Activated naive CD4-positive, alpha-beta T cell treated with anti-CD3 and anti-CD28 coated beads, Interleukin-2, amount 10 ng/mL, durations not matched to agents 7 days and 5 days (primary cell): ENCODE measurements at regions not wholly inside any gene's neighbourhood (a gene's known extent, or its start where the extent isn't known, plus 50 kb on each side); places are given as distances from the start of the nearest gene placed in this dataset.

Source experiments
- CTCF ChIA-PET: fragments of 350-600 bp; sonication (Branson Sonifier 250); formaldehyde crosslinking; loops from one replicate; lab custom pipeline; 2021; ENCODE audit warnings: antibody characterized with exemption; lab: Charles Lee
- DNase-seq: peaks from one replicate; pipeline ENCODE4 v3.0.0-alpha.2; 2020
- H3K27ac Mint-ChIP-seq: one replicate; pipeline ENCODE4 v1.8.0; 2021; ENCODE audit warnings: mild to moderate bottlenecking, moderate library complexity, mixed read lengths
- H3K27me3 Mint-ChIP-seq: one replicate; pipeline ENCODE4 v1.8.0; 2021; ENCODE audit warnings: mild to moderate bottlenecking, mixed read lengths
- H3K36me3 Mint-ChIP-seq: one replicate; pipeline ENCODE4 v1.8.0; 2021; ENCODE audit warnings: mixed read lengths
- H3K4me1 Mint-ChIP-seq: one replicate; pipeline ENCODE4 v1.8.0; 2021; ENCODE audit warnings: mixed read lengths
- H3K4me3 Mint-ChIP-seq: one replicate; pipeline ENCODE4 v1.8.0; 2021; ENCODE audit warnings: mild to moderate bottlenecking, moderate library complexity, mixed read lengths
- H3K9me3 Mint-ChIP-seq: one replicate; pipeline ENCODE4 v1.8.0; 2021; ENCODE audit warnings: mixed read lengths

DNA sequence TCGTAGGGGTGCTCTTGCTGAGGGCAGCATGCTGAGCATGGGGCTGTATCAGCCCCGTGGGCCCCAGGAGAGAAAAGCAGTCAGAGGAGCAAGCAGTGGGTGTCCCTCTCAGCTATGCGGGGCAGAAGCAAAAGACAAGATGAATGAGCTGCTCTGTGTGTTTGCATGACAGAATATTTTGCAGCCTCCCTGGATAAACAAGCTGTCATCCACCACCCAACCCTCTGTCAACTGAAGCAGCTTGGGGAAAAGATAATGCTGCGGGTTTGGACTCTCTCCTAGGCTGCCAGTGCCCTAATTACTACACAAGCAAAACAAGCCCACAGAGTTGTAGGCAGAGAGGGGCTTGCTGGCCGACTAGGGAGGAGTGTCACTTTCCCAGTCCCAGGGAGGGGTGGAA lies 82.3 kb upstream of the PTPRT start:
- no peak for DNase-seq
- H3K4me1 Mint-ChIP-seq, result no peaks in the 10 kb centered on the region
- no peak overlapping the region for H3K4me3 Mint-ChIP-seq
- H3K27ac Mint-ChIP-seq, result no peak overlapping the region
- CTCF ChIA-PET, result no interaction called here
- H3K27me3 Mint-ChIP-seq, result no peaks in the 10 kb centered on the region
- H3K36me3 Mint-ChIP-seq, result no peaks in the 10 kb centered on the region
- no peaks in the 10 kb centered on the region for H3K9me3 Mint-ChIP-seq

DNA sequence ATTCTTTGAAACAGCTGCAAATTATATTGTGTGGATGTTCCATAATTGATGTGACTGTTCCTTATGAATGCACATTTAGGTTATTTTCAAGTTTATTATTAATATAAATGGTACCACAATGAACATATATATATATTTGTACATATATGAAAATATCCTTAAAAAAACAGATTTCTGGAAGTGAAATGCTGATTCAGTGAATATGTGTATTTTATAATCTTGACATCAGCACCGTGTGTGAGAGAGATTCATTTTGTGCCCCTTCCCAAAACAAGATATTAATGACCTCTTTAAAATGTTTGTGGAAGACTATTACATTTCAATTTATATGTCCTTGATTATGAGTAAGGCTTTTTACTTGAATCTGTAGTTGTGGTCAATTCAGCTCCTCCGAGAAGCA lies 75.7 kb upstream of the PTPRT start:
- CTCF ChIA-PET, result no interaction called here
- Mint-ChIP-seq H3K27me3 (no peaks in the 10 kb centered on the region), H3K4me1 (no peaks in the 10 kb centered on the region), H3K27ac (no peak overlapping the region), H3K4me3 (no peak overlapping the region), H3K36me3 (no peaks in the 10 kb centered on the region), H3K9me3 (no peaks in the 10 kb centered on the region)
- no peak for DNase-seq

DNA sequence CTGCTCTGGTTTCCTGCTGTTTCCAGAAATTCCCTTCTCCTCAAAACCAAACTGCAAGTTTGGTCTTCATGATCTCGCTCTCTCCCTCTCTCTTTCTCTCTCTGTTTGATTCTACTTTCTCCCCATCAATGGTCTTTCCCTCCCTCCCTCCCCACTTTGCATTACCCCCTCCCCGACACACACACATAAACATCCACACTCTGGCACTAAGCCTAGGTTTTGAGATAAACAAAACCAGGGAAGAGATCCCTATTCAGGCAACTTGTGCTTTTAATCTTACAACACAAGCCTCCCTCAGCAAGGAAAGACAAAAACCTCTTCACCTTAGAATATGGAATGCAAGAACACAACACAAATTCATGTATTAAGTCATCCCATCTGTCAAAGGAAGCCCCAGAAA lies 73.5 kb upstream of the PTPRT start:
- CTCF ChIA-PET, result no interaction called here
- H3K9me3 Mint-ChIP-seq, result no peaks in the 10 kb centered on the region
- H3K4me3 Mint-ChIP-seq, result no peak overlapping the region
- H3K27me3 Mint-ChIP-seq, result no peaks in the 10 kb centered on the region
- H3K4me1 Mint-ChIP-seq, result no peaks in the 10 kb centered on the region
- H3K27ac Mint-ChIP-seq, result peak overlapping the region; percentile 66
- no peak for DNase-seq
- H3K36me3 Mint-ChIP-seq, result no peaks in the 10 kb centered on the region

DNA sequence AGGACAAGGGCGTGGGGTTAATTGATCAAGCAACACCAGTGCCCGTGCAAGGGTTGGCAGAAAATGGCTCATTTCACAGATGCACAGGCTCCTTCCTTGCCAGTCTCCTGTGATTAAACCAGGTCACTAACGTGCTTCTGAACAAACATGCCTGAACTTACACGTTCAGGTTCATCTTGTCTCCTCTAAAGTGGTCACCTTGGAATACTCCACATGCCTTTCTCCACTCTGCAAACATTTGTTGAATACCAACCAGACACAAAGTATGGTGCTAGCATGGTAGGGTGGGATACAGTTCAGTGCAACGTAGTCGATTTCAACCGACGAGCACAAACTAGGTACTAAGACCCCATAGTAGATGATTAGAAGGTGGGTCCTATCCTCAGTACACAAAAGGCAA lies 72.6 kb upstream of the PTPRT start:
- no peaks in the 10 kb centered on the region for H3K36me3 Mint-ChIP-seq
- H3K27ac Mint-ChIP-seq, result no peak overlapping the region
- DNase-seq, result no peak
- H3K4me3 Mint-ChIP-seq, result no peak overlapping the region
- no peaks in the 10 kb centered on the region for H3K4me1 Mint-ChIP-seq
- no peaks in the 10 kb centered on the region for H3K27me3 Mint-ChIP-seq
- CTCF ChIA-PET, result no interaction called here
- H3K9me3 Mint-ChIP-seq, result no peaks in the 10 kb centered on the region

DNA sequence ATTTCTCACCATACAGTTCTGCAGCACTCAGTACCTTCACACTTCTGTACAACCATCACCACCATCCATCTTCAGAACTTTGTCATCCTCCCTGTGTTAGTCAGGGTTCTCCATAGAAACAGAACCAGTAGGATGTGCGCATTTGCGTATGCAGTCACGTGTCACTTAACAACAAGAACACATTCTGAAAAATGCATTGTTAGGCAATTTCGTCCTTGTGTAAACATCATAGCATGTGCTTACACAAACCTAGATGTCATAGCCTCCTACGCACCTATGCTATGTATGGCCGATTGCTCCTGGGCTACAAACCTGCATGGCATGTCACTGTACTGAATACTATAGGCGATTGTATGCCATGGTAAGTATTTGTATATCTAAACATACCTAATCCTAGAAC lies 66.2 kb upstream of the PTPRT start:
- DNase-seq, result no peak
- H3K36me3 Mint-ChIP-seq, result no peaks in the 10 kb centered on the region
- CTCF ChIA-PET, result no interaction called here
- H3K4me3 Mint-ChIP-seq, result no peak overlapping the region
- H3K27me3 Mint-ChIP-seq, result no peaks in the 10 kb centered on the region
- H3K27ac Mint-ChIP-seq, result no peak overlapping the region
- H3K9me3 Mint-ChIP-seq, result no peaks in the 10 kb centered on the region
- no peaks in the 10 kb centered on the region for H3K4me1 Mint-ChIP-seq

DNA sequence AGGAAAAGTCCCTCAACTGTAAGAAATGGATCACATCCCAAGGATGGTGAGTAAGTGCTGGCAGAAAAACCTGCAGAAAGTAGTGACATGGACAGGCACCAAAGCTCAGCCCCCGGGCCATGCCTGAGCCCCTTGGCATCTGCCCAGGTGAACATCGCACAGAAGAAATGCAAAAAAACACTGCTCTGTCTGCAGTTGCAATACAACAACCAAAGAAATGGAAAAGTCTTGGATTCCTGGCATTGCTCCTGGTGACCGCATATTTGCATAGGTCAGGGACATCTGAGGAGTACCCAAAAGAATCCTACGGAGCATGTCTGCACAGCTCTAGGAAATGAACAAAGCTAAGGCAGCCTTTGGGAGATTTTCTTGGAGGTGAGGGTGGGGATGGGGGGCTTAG lies 63.1 kb upstream of the PTPRT start:
- no peak overlapping the region for H3K4me3 Mint-ChIP-seq
- no peaks in the 10 kb centered on the region for H3K9me3 Mint-ChIP-seq
- H3K36me3 Mint-ChIP-seq, result no peaks in the 10 kb centered on the region
- H3K4me1 Mint-ChIP-seq, result no peaks in the 10 kb centered on the region
- peaks cover 3% of the 10 kb centered on the region for H3K27me3 Mint-ChIP-seq
- CTCF ChIA-PET, result no interaction called here
- H3K27ac Mint-ChIP-seq, result no peak overlapping the region
- DNase-seq, result no peak

DNA sequence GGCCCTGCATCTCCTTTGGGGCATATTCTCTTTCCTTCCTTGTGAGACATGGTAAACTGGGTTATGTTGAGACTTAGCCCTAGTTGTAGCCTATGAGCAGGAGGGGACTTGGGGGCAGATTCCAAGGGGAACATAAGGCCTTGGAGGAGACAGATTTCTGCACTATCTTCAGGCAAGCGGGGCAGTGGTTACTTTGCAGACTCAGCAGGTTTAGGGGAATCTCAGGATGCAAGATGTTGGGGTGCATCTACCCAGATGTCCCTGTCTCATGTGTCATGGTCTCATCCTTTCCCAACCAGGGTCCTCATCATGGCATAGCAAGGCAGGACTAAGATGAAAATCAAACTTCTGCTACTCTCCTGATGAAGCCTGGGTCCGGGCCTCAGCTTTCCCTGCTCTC lies 58.6 kb upstream of the PTPRT start:
- Mint-ChIP-seq H3K36me3 (no peaks in the 10 kb centered on the region), H3K4me1 (no peaks in the 10 kb centered on the region), H3K27ac (no peak overlapping the region), H3K4me3 (no peak overlapping the region), H3K9me3 (no peaks in the 10 kb centered on the region), H3K27me3 (peaks cover 3% of the 10 kb centered on the region)
- no peak for DNase-seq
- CTCF ChIA-PET, result no interaction called here

DNA sequence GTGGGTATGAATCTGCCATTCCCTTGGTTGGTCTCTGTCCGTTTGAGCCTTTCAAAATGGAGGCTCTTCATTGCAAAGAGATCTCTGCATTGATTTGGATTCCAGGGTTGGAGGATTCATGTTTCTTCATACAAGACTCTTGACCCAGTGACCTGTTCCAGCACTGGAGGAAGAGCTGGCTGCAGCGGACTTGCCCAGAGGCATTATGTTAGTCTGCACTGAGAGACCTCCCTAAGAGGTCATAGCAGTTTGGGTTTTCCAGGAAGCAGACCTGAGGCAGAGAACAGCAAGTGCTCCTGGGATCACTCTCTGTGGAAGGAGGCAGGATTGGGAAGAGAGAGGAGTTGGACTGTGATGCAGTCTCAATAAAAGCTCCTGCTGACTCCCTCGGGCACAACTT lies 57.7 kb upstream of the PTPRT start:
- H3K9me3 Mint-ChIP-seq, result no peaks in the 10 kb centered on the region
- CTCF ChIA-PET, result no interaction called here
- no peak overlapping the region for H3K4me3 Mint-ChIP-seq
- no peaks in the 10 kb centered on the region for H3K36me3 Mint-ChIP-seq
- H3K4me1 Mint-ChIP-seq, result no peaks in the 10 kb centered on the region
- no peak overlapping the region for H3K27ac Mint-ChIP-seq
- H3K27me3 Mint-ChIP-seq, result peaks cover 3% of the 10 kb centered on the region
- no peak for DNase-seq

DNA sequence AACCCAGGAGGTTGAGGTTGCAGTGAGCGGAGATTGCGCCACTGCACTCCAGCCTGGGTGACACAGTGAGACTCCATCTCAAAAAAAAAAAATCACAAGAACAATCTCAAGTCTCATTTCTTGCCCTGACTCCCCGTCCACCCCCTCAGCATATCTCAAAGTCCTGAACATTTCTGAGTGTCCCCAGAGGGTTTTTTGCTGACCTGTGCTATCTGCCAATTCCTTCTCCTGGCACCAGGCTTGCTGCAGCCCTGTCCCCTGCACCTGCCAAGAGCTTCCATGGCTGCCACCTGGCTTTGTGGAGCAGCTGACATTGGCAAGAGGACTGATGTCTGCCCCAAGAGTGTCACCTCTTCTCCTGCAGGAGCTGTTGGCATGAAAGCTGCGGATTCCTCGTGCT lies 54.9 kb upstream of the PTPRT start:
- peaks cover 3% of the 10 kb centered on the region for H3K27me3 Mint-ChIP-seq
- no peak overlapping the region for H3K4me3 Mint-ChIP-seq
- DNase-seq, result no peak
- no peaks in the 10 kb centered on the region for H3K9me3 Mint-ChIP-seq
- no peaks in the 10 kb centered on the region for H3K4me1 Mint-ChIP-seq
- H3K27ac Mint-ChIP-seq, result no peak overlapping the region
- CTCF ChIA-PET, result no interaction called here
- H3K36me3 Mint-ChIP-seq, result no peaks in the 10 kb centered on the region

DNA sequence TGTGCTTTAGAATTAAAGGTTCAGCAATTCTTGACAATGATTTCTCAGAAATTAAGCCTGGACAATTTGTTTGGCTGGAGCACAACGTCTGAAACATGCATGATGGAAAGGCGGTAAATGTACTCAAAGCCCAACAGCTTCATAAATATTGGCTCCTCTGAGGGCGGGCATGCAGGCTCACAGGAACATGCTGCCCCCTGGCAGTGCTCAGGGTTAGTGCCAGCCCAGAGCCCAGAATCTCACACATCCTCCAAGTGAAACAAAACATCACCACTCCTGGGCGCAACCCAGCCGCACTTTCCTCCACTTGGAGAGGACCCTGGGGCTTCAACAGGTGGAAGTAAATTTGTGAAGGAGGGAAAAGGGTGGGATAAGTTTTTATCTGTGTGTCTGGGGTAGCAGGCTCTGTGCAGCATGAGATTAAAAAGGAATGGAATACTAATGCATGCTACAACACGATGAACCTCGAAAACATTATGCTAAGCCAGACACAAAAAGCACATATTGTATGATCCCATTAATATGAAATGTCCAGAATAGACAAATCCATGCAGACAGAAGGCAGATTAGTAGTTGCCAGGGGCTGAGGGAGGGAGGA lies 54.1 kb upstream of the PTPRT start:
- H3K27me3 Mint-ChIP-seq, result peaks cover 3% of the 10 kb centered on the region
- H3K9me3 Mint-ChIP-seq, result no peaks in the 10 kb centered on the region
- CTCF ChIA-PET, result no interaction called here
- no peaks in the 10 kb centered on the region for H3K36me3 Mint-ChIP-seq
- H3K27ac Mint-ChIP-seq, result no peak overlapping the region
- no peak for DNase-seq
- no peaks in the 10 kb centered on the region for H3K4me1 Mint-ChIP-seq
- no peak overlapping the region for H3K4me3 Mint-ChIP-seq

DNA sequence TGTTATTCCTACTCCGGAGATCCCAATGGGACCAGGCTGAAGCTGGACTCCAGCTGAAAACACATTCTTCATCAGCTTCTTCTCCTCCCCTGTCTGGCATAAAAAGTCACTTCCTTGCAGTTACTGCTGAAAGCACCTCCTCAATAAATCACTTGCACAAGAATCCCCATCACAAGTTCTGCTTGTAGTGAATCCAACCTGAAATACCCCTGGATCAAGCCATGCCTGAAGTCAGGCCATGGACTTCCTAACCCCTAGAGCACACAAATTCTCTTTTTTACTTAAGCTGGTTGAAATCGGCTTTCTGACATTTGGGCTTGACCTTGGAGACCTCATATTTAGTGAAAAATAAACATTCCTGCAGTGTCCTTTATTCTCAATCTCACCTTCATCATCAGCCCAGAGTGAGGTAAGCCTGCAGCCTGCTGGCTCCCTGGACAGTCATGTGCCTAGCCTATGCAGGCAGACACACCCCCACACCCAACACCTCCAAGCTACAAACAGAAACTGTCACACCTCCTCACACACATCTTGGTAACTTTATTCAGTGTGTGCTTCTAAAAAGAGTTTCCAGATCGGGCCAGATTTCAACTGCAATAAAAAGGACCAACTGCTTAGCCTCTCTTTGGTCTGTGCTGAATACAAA lies 51.5 kb upstream of the PTPRT start:
- no peaks in the 10 kb centered on the region for H3K36me3 Mint-ChIP-seq
- no peaks in the 10 kb centered on the region for H3K9me3 Mint-ChIP-seq
- no peak for DNase-seq
- no peaks in the 10 kb centered on the region for H3K27me3 Mint-ChIP-seq
- no peak overlapping the region for H3K4me3 Mint-ChIP-seq
- no peaks in the 10 kb centered on the region for H3K4me1 Mint-ChIP-seq
- no peak overlapping the region for H3K27ac Mint-ChIP-seq
- CTCF ChIA-PET, result no interaction called here
